Breast epithelium (tissue), 3 donors: ENCODE measurements at regions not wholly inside any gene's neighbourhood (a gene's known extent, or its start where the extent isn't known, plus 50 kb on each side); places are given as distances from the start of the nearest gene placed in this dataset.

ENCODE experiments used
- POLR2A ChIP-seq: fragments of 450-650 bp; IDR thresholded peaks from one replicate; pipeline ENCODE4 v1.6.1; 2016; ENCODE audit warnings: antibody characterized with exemption, mild to moderate bottlenecking, moderate library complexity
- POLR2AphosphoS5 ChIP-seq, 3 donors: sonication (generic); formaldehyde crosslinking; IDR thresholded peaks; one replicate each; pipeline ENCODE4 v1.6.1; 2017; ENCODE audit warnings: antibody characterized with exemption in 3 of 3
- TF ChIP-seq, protein P1 (sequence below), 3 donors: fragments of 450-650 bp; IDR thresholded peaks; one replicate each; pipeline ENCODE4 v1.5.1; 2016 to 2017; ENCODE audit warnings: antibody characterized with exemption in 3 of 3, mild to moderate bottlenecking in 3 of 3, moderate library complexity in 3 of 3

DNA sequence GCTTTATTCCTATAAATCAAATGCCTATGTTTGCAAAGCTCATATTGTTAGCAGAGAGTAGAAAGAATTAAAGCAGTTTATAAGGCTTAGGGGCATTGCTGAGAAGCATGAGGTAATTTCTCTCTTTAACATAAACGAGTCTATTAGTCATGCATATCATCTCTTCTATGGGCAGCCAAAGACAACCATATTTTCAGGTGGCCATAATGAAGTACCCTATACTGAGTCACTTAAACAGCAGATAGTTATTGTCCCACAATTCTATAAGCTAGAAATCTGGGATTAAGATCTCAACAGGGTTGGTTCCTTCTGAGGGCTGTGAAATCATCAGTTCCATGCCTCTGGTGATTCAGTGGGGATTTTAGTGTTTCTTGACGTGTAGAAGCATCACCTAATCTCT, 277.5 kb downstream of the NR4A2 start:
- TF ChIP-seq, protein P1, sequence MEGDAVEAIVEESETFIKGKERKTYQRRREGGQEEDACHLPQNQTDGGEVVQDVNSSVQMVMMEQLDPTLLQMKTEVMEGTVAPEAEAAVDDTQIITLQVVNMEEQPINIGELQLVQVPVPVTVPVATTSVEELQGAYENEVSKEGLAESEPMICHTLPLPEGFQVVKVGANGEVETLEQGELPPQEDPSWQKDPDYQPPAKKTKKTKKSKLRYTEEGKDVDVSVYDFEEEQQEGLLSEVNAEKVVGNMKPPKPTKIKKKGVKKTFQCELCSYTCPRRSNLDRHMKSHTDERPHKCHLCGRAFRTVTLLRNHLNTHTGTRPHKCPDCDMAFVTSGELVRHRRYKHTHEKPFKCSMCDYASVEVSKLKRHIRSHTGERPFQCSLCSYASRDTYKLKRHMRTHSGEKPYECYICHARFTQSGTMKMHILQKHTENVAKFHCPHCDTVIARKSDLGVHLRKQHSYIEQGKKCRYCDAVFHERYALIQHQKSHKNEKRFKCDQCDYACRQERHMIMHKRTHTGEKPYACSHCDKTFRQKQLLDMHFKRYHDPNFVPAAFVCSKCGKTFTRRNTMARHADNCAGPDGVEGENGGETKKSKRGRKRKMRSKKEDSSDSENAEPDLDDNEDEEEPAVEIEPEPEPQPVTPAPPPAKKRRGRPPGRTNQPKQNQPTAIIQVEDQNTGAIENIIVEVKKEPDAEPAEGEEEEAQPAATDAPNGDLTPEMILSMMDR (IDR thresholded peaks at IDR 0.05) = no peak
- TF ChIP-seq POLR2A (no peak), POLR2AphosphoS5 (IDR thresholded peaks at IDR 0.05) (no peak)
